Activated T-helper 17 cell treated with anti-CD3 and anti-CD28 coated beads, Interleukin-2, amount 50 U/mL, for 72 hours (primary cell): ENCODE measurements at regions not wholly inside any gene's neighbourhood (a gene's known extent, or its start where the extent isn't known, plus 50 kb on each side); places are given as distances from the start of the nearest gene placed in this dataset.
"Not testable (repeated sequence)": the region's sequence is repeated elsewhere in the genome, so short reads cannot be mapped to it uniquely, and the experiment has no call there.

Source experiments
- ATAC-seq: fragments of 150-1000 bp; cut with Tn5 transposase; replicated peaks from 2 replicates; pipeline ENCODE4 v1.10.0; 2021; ENCODE audit warnings: mild to moderate bottlenecking, moderate library complexity
- H3K27ac Mint-ChIP-seq: one replicate; pipeline ENCODE4 v1.8.0; 2022; ENCODE audit warnings: mixed read lengths
- H3K27me3 Mint-ChIP-seq: one replicate; pipeline ENCODE4 v1.8.0; 2022; ENCODE audit warnings: mixed read lengths
- H3K36me3 Mint-ChIP-seq: one replicate; pipeline ENCODE4 v1.8.0; 2022; ENCODE audit warnings: low read depth, mild to moderate bottlenecking, mixed read lengths
- H3K4me1 Mint-ChIP-seq: one replicate; pipeline ENCODE4 v1.8.0; 2022; ENCODE audit warnings: mixed read lengths
- H3K4me3 Mint-ChIP-seq: one replicate; pipeline ENCODE4 v1.8.0; 2022; ENCODE audit warnings: mild to moderate bottlenecking, mixed read lengths
- H3K9me3 Mint-ChIP-seq: one replicate; pipeline ENCODE4 v1.8.0; 2022; ENCODE audit warnings: mixed read lengths

GRCh38 chr1:22328331-22329147 is 123.1 kb upstream of the ZBTB40 start:
- H3K27ac Mint-ChIP-seq = no peak overlapping the region
- peaks cover 5% of the 10 kb centered on the region for H3K27me3 Mint-ChIP-seq
- H3K9me3 Mint-ChIP-seq = no peaks in the 10 kb centered on the region
- no peak overlapping the region for H3K4me3 Mint-ChIP-seq
- no peaks in the 10 kb centered on the region for H3K36me3 Mint-ChIP-seq
- H3K4me1 Mint-ChIP-seq = no peaks in the 10 kb centered on the region
- ATAC-seq = no peak

GRCh38 chr1:22329148-22329515 is 122.5 kb upstream of the ZBTB40 start:
- no peak overlapping the region for H3K4me3 Mint-ChIP-seq
- H3K4me1 Mint-ChIP-seq = no peaks in the 10 kb centered on the region
- H3K27ac Mint-ChIP-seq = no peak overlapping the region
- H3K27me3 Mint-ChIP-seq = peaks cover 10% of the 10 kb centered on the region
- H3K9me3 Mint-ChIP-seq = no peaks in the 10 kb centered on the region
- no peaks in the 10 kb centered on the region for H3K36me3 Mint-ChIP-seq
- ATAC-seq = no peak

- Mint-ChIP-seq H3K9me3 (no peaks in the 10 kb centered on the region), H3K27ac (no peak overlapping the region), H3K36me3 (no peaks in the 10 kb centered on the region), H3K4me3 (no peak overlapping the region), H3K27me3 (peaks cover 10% of the 10 kb centered on the region), H3K4me1 (no peaks in the 10 kb centered on the region)
- ATAC-seq = no peak
Observed at GRCh38 chr1:22330092-22330759, 121.4 kb upstream of the ZBTB40 start.

DNA sequence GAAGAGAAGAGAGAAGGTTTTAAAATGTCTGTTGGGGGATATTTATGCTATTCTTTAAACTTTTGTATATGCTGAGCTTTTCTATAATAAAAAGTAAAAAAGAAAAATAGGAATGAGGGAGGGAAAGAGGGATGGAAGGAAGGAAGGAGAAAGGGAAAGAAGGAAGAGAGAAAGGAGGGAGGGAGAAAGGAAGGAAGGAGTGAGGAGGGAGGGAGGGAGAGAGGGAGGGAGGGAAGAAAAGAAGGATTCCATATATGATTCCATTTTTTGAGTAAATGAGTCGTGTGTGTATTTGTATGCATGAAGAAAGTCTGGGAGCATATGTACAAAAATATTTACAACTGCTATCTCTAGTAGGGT is 120.9 kb upstream of the ZBTB40 start:
- Mint-ChIP-seq H3K36me3 (no peaks in the 10 kb centered on the region), H3K4me1 (no peaks in the 10 kb centered on the region), H3K9me3 (no peaks in the 10 kb centered on the region), H3K27ac (no peak overlapping the region), H3K4me3 (no peak overlapping the region), H3K27me3 (peaks cover 10% of the 10 kb centered on the region)
- no peak for ATAC-seq

GRCh38 chr1:22331618-22332423 is 119.8 kb upstream of the ZBTB40 start:
- Mint-ChIP-seq H3K4me3 (no peak overlapping the region), H3K27me3 (peaks cover 10% of the 10 kb centered on the region), H3K9me3 (no peaks in the 10 kb centered on the region), H3K4me1 (no peaks in the 10 kb centered on the region), H3K27ac (no peak overlapping the region), H3K36me3 (no peaks in the 10 kb centered on the region)
- ATAC-seq = no peak

DNA sequence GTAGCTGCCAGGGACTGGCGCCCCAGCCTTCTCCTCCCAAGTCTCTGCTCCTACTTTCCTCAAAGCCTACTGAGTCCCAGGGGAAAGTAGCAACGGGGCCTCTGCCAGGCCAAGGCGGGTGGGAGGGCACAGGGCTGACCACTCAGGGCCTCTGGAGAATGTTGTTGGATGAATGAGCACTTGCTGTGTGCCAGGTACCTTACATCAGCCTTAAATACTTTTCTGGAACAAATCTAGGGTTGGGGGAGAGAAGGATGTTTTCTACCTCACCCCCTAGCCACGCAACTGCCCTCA is 119.3 kb upstream of the ZBTB40 start:
- H3K36me3 Mint-ChIP-seq = no peaks in the 10 kb centered on the region
- no peaks in the 10 kb centered on the region for H3K4me1 Mint-ChIP-seq
- no peak for ATAC-seq
- no peak overlapping the region for H3K27ac Mint-ChIP-seq
- H3K27me3 Mint-ChIP-seq = peaks cover 10% of the 10 kb centered on the region
- H3K4me3 Mint-ChIP-seq = no peak overlapping the region
- no peaks in the 10 kb centered on the region for H3K9me3 Mint-ChIP-seq

DNA sequence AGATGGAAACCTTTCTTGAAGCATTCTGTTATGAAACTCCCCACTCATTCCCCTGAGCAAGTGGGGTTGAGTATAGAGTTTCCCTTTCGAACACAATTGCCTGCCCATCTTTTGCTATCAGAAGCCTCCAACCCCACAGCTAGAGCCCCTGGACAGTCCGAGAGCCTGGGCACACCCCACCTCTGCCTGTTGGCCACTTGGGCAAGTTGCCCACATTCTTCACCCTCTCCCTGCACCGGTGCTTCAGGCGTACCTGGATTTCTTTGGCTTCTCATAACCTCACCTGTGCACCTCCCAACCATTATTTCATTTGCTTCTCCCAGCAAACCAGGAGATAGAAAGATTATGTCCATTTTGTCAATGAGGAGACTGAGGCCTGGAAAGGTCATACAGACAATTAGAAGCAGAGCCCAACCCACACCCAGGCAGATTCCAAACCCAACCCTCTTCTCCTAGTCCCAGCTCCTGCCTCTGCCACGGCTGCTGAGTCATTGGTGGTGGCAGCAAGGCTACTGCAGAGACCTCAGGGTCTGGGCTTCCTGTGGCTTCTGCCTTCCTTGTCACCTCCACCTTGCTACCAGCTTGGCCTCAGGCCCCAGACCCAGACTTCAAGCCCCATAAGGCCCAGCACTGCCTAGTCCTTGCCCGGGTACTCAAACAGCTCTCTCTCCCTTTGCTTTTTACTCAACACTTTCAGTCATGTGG is 118.7 kb upstream of the ZBTB40 start:
- no peaks in the 10 kb centered on the region for H3K36me3 Mint-ChIP-seq
- H3K27ac Mint-ChIP-seq = no peak overlapping the region
- H3K9me3 Mint-ChIP-seq = no peaks in the 10 kb centered on the region
- no peaks in the 10 kb centered on the region for H3K4me1 Mint-ChIP-seq
- peaks cover 10% of the 10 kb centered on the region for H3K27me3 Mint-ChIP-seq
- H3K4me3 Mint-ChIP-seq = no peak overlapping the region
- ATAC-seq = no peak

DNA sequence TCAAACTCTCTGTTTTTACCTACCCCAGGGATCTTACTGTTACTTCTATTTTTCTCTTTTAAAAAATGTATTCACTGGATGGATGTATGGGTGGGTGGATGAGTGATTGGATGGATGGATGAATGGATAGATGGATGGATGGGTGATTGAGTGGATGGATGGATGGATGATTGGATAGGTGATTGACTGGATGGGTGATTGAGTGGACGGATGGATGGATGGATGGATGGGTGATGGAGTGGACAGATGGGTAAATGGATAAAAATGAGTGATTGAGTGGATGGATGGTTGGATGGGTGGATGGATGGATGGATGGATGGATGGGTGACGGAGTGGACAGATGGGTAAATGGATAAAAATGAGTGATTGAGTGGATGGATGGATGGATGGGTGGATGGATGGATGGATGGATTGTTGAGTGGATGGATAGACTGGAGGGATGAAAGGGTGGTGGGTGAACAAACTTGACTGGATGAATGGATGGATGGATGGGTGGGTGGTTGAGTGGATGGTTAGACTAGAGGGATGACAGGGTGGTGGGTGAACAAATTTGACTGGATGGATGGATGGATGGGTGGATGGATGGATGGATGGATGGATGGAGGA is 118.0 kb upstream of the ZBTB40 start:
- peaks cover 12% of the 10 kb centered on the region for H3K27me3 Mint-ChIP-seq
- no peaks in the 10 kb centered on the region for H3K4me1 Mint-ChIP-seq
- ATAC-seq = no peak
- H3K4me3 Mint-ChIP-seq = no peak overlapping the region
- no peaks in the 10 kb centered on the region for H3K9me3 Mint-ChIP-seq
- no peak overlapping the region for H3K27ac Mint-ChIP-seq
- H3K36me3 Mint-ChIP-seq = no peaks in the 10 kb centered on the region

DNA sequence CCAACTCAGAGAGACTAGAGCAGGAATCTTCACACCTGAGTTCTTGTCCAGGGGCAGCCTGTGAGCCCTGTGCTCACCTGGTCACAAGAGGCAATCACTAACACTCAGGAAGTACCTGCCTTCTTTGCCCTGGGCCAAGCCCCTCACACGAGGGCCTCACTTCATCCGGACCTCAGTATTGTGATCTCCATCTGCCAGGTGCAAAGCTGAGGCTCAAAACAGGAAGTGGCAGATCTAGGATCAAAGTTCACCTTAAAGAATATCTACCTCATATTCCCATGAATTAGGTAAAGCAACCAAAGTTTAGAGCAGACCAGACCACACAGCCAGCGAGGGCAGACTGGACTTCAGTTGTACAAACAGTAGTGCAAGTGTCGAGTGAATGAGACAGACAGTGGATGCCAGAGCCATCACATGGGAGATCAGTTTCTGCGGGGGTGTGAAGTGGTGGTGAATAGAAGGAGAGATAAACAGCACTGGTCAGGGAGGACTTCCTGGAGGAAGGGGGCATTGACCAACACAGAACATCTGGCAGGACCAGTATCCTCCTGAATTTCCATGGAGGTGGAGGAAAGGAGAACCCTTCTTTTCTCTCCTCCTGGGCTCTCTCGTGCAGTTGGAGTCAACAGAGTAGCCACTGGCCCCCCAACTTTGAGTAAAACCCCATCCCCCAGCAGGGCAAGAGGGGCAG is 116.6 kb upstream of the ZBTB40 start:
- Mint-ChIP-seq H3K4me1 (no peaks in the 10 kb centered on the region), H3K9me3 (no peaks in the 10 kb centered on the region), H3K27me3 (peaks cover 17% of the 10 kb centered on the region), H3K27ac (no peak overlapping the region), H3K4me3 (no peak overlapping the region), H3K36me3 (no peaks in the 10 kb centered on the region)
- ATAC-seq = no peak

DNA sequence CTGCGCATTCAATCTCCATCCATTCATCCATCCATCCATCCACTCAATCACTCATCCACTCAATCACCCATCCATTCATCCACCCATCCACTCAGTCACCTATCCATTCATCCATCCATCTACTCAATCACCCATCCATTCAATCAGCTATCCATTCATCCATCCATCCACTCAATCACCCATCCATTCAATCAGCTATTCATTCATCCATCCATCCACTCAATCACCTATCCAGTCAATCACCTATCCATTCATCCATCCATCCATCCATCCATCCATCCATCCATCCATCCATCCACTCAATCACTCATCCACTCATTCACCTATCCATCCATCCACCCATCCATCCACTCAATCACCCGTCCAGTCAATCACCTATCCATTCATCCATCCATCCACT is 115.4 kb upstream of the ZBTB40 start:
- peaks cover 21% of the 10 kb centered on the region for H3K27me3 Mint-ChIP-seq
- not testable (repeated sequence) for H3K9me3 Mint-ChIP-seq, H3K4me3 Mint-ChIP-seq, H3K27ac Mint-ChIP-seq, ATAC-seq, H3K4me1 Mint-ChIP-seq, H3K36me3 Mint-ChIP-seq

DNA sequence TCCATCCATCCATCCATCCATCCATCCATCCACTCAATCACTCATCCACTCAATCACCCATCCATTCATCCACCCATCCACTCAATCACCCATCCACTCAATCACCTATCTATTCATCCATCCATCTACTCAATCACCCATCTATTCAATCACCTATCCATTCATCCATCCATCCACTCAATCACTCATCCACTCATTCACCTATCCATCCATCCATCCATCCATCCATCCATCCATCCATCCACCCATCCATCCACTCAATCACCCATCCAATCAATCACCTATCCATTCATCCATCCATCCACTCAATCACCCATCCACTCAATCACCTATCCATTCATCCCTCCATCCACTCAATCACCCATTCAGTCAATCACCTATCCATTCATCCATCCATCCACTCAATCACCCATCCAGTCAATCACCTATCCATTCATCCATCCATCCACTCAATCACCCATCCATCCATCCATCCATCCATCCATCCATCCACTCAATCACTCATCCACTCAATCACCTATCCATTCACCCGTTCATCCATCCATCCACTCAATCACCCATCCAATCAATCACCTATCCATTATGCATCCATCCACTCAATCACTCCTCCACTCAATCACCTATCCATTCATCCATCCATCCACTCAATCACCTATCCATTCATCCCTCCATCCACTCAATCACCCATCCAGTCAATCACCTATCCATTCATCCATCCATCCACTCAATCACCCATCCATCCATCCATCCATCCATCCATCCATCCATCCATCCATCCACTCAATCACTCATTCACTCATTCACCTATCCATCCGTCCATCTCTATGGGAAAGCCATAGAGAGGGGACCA is 114.7 kb upstream of the ZBTB40 start:
- not testable (repeated sequence) for H3K36me3 Mint-ChIP-seq, H3K4me3 Mint-ChIP-seq, H3K4me1 Mint-ChIP-seq, H3K9me3 Mint-ChIP-seq, H3K27ac Mint-ChIP-seq, ATAC-seq
- H3K27me3 Mint-ChIP-seq = peaks cover 21% of the 10 kb centered on the region

- H3K4me3 Mint-ChIP-seq = no peak overlapping the region
- no peaks in the 10 kb centered on the region for H3K9me3 Mint-ChIP-seq
- peaks cover 26% of the 10 kb centered on the region for H3K27me3 Mint-ChIP-seq
- H3K36me3 Mint-ChIP-seq = no peaks in the 10 kb centered on the region
- no peak overlapping the region for H3K27ac Mint-ChIP-seq
- no peak for ATAC-seq
- no peaks in the 10 kb centered on the region for H3K4me1 Mint-ChIP-seq
Observed at GRCh38 chr1:22338071-22338765, 113.4 kb upstream of the ZBTB40 start.

GRCh38 chr1:22339237-22339636 is 112.4 kb upstream of the ZBTB40 start:
- no peaks in the 10 kb centered on the region for H3K36me3 Mint-ChIP-seq
- H3K4me1 Mint-ChIP-seq = no peaks in the 10 kb centered on the region
- peaks cover 28% of the 10 kb centered on the region for H3K27me3 Mint-ChIP-seq
- no peaks in the 10 kb centered on the region for H3K9me3 Mint-ChIP-seq
- H3K27ac Mint-ChIP-seq = no peak overlapping the region
- no peak for ATAC-seq
- H3K4me3 Mint-ChIP-seq = no peak overlapping the region
